ENCODE measurements at regions not wholly inside any gene's neighbourhood (a gene's known extent, or its start where the extent isn't known, plus 50 kb on each side); places are given as distances from the start of the nearest gene placed in this dataset.

GRCh38 chr11:115929618-115930129 lies 425.5 kb upstream of the CADM1 start:
- no peaks in the 10 kb centered on the region for H3K36me3 ChIP-seq (replicated peaks; ENCODE audit: low read depth, low read length)
- H3K4me1 ChIP-seq (ENCODE audit: low read length), result peaks cover 85% of the 10 kb centered on the region
- peak overlapping the region; percentile 71 for H3K4me2 ChIP-seq (ENCODE audit: low read length)
- H3K9ac ChIP-seq (ENCODE audit: low read length), result peak overlapping the region; percentile 76
- peak overlapping the region; percentile 97 for H3K27ac ChIP-seq (ENCODE audit: low read length)
- H3K9me3 ChIP-seq (ENCODE audit: insufficient read depth, low read length), result no peaks in the 10 kb centered on the region
- H3K79me2 ChIP-seq (ENCODE audit: low read length), result no peaks in the 10 kb centered on the region
- TF ChIP-seq EZH2phosphoT487 (IDR thresholded peaks at IDR 0.05; ENCODE audit: low read depth) (no peak), CTCF (IDR thresholded peaks at IDR 0.05; ENCODE audit: low read depth, low read length) (no peak)
- H3K4me3 ChIP-seq (ENCODE audit: low read length), result peak overlapping the region; percentile 38
- no peak overlapping the region for H2AFZ ChIP-seq (ENCODE audit: low read depth, low read length)
- H3K27me3 ChIP-seq (ENCODE audit: low read depth, low read length), result no peaks in the 10 kb centered on the region
- H4K20me1 ChIP-seq (ENCODE audit: insufficient read depth, low read length), result no peaks in the 10 kb centered on the region

GRCh38 chr11:115928811-115929210 lies 424.6 kb upstream of the CADM1 start:
- Histone ChIP-seq H3K9ac (ENCODE audit: low read length) (peak overlapping the region; percentile 76), H3K4me1 (ENCODE audit: low read length) (peaks cover 86% of the 10 kb centered on the region), H3K4me2 (ENCODE audit: low read length) (peak overlapping the region; percentile 71), H3K9me3 (ENCODE audit: insufficient read depth, low read length) (no peaks in the 10 kb centered on the region), H3K27ac (ENCODE audit: low read length) (peak overlapping the region; percentile 97), H4K20me1 (ENCODE audit: insufficient read depth, low read length) (no peaks in the 10 kb centered on the region), H3K79me2 (ENCODE audit: low read length) (no peaks in the 10 kb centered on the region), H3K4me3 (ENCODE audit: low read length) (no peak overlapping the region), H3K36me3 (replicated peaks; ENCODE audit: low read depth, low read length) (no peaks in the 10 kb centered on the region), H3K27me3 (ENCODE audit: low read depth, low read length) (no peaks in the 10 kb centered on the region), H2AFZ (ENCODE audit: low read depth, low read length) (no peak overlapping the region)
- TF ChIP-seq EZH2phosphoT487 (IDR thresholded peaks at IDR 0.05; ENCODE audit: low read depth) (no peak), CTCF (IDR thresholded peaks at IDR 0.05; ENCODE audit: low read depth, low read length) (no peak)

GRCh38 chr11:115927823-115928329 lies 423.7 kb upstream of the CADM1 start:
- TF ChIP-seq EZH2phosphoT487 (IDR thresholded peaks at IDR 0.05; ENCODE audit: low read depth) (no peak), CTCF (IDR thresholded peaks at IDR 0.05; ENCODE audit: low read depth, low read length) (no peak)

GRCh38 chr11:115926601-115927000 lies 422.4 kb upstream of the CADM1 start:
- no peak for TF ChIP-seq CTCF (IDR thresholded peaks at IDR 0.05; ENCODE audit: low read depth, low read length)
- TF ChIP-seq EZH2phosphoT487 (IDR thresholded peaks at IDR 0.05; ENCODE audit: low read depth), result no peak
- peak overlapping the region; percentile 40; the same call in 1 of the 2 replicates for H3K4me3 ChIP-seq (ENCODE audit: low read length)
- H4K20me1 ChIP-seq (ENCODE audit: insufficient read depth, low read length), result no peaks in the 10 kb centered on the region

More at GRCh38 chr11:115927823-115928329, 423.7 kb upstream of the CADM1 start:
- H3K9me3 ChIP-seq (ENCODE audit: insufficient read depth, low read length), result no peaks in the 10 kb centered on the region
- H3K4me2 ChIP-seq (ENCODE audit: low read length), result peak overlapping the region; percentile 71
- H3K36me3 ChIP-seq (replicated peaks; ENCODE audit: low read depth, low read length), result no peaks in the 10 kb centered on the region
- H2AFZ ChIP-seq (ENCODE audit: low read depth, low read length), result no peak overlapping the region
- no peaks in the 10 kb centered on the region for H4K20me1 ChIP-seq (ENCODE audit: insufficient read depth, low read length)
- no peaks in the 10 kb centered on the region for H3K79me2 ChIP-seq (ENCODE audit: low read length)
- H3K4me1 ChIP-seq (ENCODE audit: low read length), result peaks cover 95% of the 10 kb centered on the region
- H3K27me3 ChIP-seq (ENCODE audit: low read depth, low read length), result no peaks in the 10 kb centered on the region
- H3K9ac ChIP-seq (ENCODE audit: low read length), result peak overlapping the region; percentile 76; the same call in 1 of the 2 replicates
- H3K4me3 ChIP-seq (ENCODE audit: low read length), result 0 out of 2 replicates have a peak overlapping the region, but pooled peaks have one; percentile 40
- peak overlapping the region; percentile 97 for H3K27ac ChIP-seq (ENCODE audit: low read length)

More at GRCh38 chr11:115926601-115927000, 422.4 kb upstream of the CADM1 start:
- H3K4me1 ChIP-seq (ENCODE audit: low read length), result peaks cover 97% of the 10 kb centered on the region
- H3K9ac ChIP-seq (ENCODE audit: low read length), result peak overlapping the region; percentile 76; the same call in 1 of the 2 replicates
- H3K27me3 ChIP-seq (ENCODE audit: low read depth, low read length), result no peaks in the 10 kb centered on the region
- H3K4me2 ChIP-seq (ENCODE audit: low read length), result peak overlapping the region; percentile 71
- H3K36me3 ChIP-seq (replicated peaks; ENCODE audit: low read depth, low read length), result no peaks in the 10 kb centered on the region
- no peaks in the 10 kb centered on the region for H3K79me2 ChIP-seq (ENCODE audit: low read length)
- H2AFZ ChIP-seq (ENCODE audit: low read depth, low read length), result no peak overlapping the region
- peak overlapping the region; percentile 97 for H3K27ac ChIP-seq (ENCODE audit: low read length)
- no peaks in the 10 kb centered on the region for H3K9me3 ChIP-seq (ENCODE audit: insufficient read depth, low read length)

All from OCI-LY3 (cell line).